ENCODE measurements at regions not wholly inside any gene's neighbourhood (a gene's known extent, or its start where the extent isn't known, plus 50 kb on each side); places are given as distances from the start of the nearest gene placed in this dataset.
A peak's percentile ranks its signal among the peaks of the same experiment; 100 is the strongest.
"Not testable (repeated sequence)": the region's sequence is repeated elsewhere in the genome, so short reads cannot be mapped to it uniquely, and the experiment has no call there.

- ATAC-seq: no peak
These were observed 195.8 kb upstream of the PKN2 start for GRCh38 chr1:88488237-88488636.

DNA sequence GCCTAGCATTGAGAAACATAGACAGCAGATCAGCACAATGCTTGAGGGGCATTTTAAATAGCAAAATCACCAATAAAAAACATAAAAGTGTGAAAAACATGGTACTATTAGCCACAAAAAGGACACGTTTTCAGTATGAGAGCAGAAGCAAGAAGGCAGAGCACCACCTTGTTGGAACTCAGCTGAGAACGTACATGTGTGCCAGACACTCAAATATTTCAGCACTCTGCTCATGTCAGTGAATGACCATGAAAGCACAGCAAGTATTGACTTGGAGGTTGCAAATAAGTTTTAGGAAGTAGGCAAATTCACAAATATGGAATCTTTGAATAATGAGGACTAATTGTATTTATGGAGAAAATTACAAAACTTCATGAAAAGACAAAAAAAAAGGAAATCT is 193.4 kb upstream of the PKN2 start:
- no peak for DNase-seq (ENCODE audit: low spot score)
- no peak for ATAC-seq

More at GRCh38 chr1:88488237-88488636, 195.8 kb upstream of the PKN2 start:
- no peak for DNase-seq (ENCODE audit: low spot score)

- no peak for ATAC-seq
- DNase-seq (ENCODE audit: low spot score): no peak
These were observed 184.4 kb upstream of the PKN2 start for GRCh38 chr1:88499671-88500070.

- DNase-seq (ENCODE audit: low spot score) (no peak), ATAC-seq (peak; percentile 19)
These were observed 181.2 kb upstream of the PKN2 start for GRCh38 chr1:88502886-88503285.

- ATAC-seq (no peak), DNase-seq (ENCODE audit: low spot score) (no peak)
These were observed 180.4 kb upstream of the PKN2 start for GRCh38 chr1:88503646-88504045.

- ATAC-seq (peak; percentile 66), DNase-seq (ENCODE audit: low spot score) (no peak)
These were observed 179.5 kb upstream of the PKN2 start for GRCh38 chr1:88504601-88505000.

GRCh38 chr1:88509379-88509778 is 174.7 kb upstream of the PKN2 start:
- no peak for ATAC-seq
- no peak for DNase-seq (ENCODE audit: low spot score)

GRCh38 chr1:88514544-88515060 is 169.5 kb upstream of the PKN2 start:
- ATAC-seq (no peak), DNase-seq (ENCODE audit: low spot score) (no peak)

- not testable (repeated sequence) for ATAC-seq; DNase-seq (ENCODE audit: low spot score)
These were observed 166.6 kb upstream of the PKN2 start for GRCh38 chr1:88517499-88517898.

- ATAC-seq (no peak), DNase-seq (ENCODE audit: low spot score) (no peak)
These were observed 164.9 kb upstream of the PKN2 start for GRCh38 chr1:88519156-88519555.

DNA sequence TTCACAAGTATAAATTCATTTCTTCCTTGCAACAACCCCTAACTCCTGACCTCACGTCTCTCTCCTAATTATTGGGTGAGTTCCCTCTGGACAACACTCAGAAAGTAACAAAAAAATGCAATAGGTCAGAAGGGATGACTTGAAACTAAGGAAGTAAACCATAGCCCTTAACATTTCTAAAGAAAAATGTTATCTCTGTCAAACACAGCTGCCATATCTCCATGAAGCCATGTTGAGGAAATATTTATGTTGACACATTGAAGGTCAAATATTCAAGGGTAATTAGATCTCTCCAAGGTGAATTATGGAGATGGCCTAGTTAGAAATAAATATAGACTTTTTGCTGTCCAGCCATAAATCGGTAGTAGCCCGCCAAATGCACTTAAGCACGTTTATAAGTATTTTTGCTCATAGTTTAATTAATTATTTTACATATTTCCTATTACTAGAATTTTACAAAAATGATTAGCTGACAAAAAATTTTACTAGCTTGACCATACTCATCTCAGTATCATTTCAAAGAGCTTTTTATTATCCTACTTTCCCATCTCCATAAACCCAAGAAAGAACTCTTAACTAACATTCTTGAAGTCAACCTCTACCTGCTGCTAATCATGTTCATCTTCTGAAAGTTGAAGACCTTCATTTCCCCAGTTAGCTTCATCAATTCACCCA is 160.1 kb upstream of the PKN2 start:
- no peak for ATAC-seq
- DNase-seq (ENCODE audit: low spot score): no peak

- no peak for DNase-seq (ENCODE audit: low spot score)
- no peak for ATAC-seq
These were observed 157.6 kb upstream of the PKN2 start for GRCh38 chr1:88526456-88526855.

- DNase-seq (ENCODE audit: low spot score): no peak
- no peak for ATAC-seq
These were observed 155.3 kb upstream of the PKN2 start for GRCh38 chr1:88528792-88529191.

GRCh38 chr1:88529581-88529980 is 154.5 kb upstream of the PKN2 start:
- no peak for DNase-seq (ENCODE audit: low spot score)
- no peak for ATAC-seq

- no peak for ATAC-seq
These were observed 153.8 kb upstream of the PKN2 start for GRCh38 chr1:88530246-88530645.

DNA sequence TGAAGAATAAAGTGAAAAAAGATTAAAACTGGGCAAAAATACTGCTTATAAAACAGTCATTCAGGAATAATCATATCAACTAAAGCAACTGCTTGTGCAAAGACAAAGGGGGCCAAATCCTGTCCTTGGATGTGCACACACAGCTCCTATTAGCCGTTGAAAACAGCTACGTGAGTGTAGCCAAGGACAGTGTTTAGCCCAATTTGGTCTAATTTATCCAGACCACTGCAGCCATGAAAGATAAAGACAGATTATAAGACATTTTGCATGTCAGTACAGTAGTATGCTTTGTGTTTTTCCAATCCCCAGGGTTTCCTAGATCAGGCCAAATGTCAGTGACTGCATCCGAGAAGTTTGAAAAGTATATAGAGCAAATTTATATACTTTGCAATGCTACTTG is 146.3 kb upstream of the PKN2 start:
- DNase-seq (ENCODE audit: low spot score) (no peak), ATAC-seq (peak; percentile 11)

More at GRCh38 chr1:88530246-88530645, 153.8 kb upstream of the PKN2 start:
- no peak for DNase-seq (ENCODE audit: low spot score)

GRCh38 chr1:88538222-88538899 is 145.7 kb upstream of the PKN2 start:
- peak; percentile 88 for ATAC-seq
- DNase-seq (ENCODE audit: low spot score): no peak

GRCh38 chr1:88540255-88540654 is 143.8 kb upstream of the PKN2 start:
- DNase-seq (ENCODE audit: low spot score) (no peak), ATAC-seq (peak; percentile 72)

DNA sequence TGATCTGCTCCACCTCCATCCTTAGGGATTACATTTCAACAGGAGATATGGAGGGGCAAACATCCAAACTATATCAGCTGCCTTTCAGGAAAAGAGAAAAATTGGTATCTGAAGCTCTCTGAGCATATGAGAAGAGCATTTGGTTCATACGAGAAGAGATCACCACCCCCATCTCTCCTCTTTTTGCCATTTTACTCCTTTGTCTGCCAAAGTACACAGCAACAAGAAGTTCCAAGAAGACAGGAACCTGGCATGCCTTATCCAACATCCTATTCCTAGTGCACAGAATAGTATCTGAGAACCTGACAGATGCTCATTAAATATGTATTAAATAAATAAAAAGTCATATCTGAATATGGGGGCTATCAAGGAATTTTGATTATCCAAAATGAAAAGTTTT is 142.5 kb upstream of the PKN2 start:
- DNase-seq (ENCODE audit: low spot score): no peak
- ATAC-seq: no peak

DNA sequence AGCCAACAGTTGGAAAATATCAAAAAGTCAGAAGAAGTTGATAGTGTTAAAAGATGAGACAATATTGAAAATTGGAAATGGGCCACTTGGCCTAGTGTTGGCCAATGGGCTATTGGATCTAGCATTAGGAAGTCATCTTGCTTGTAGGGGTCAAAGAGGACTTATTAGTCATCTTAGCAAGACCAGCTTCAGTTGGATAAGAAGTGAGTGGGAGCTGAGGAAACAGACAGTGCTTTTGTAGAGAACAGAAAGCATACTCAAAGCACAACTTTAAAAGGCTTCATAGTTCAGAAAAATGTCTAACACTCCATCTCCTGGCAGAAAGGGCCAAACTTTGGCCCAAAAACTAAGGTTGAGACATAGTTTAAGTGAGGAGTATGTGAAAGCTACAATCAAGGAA is 139.9 kb upstream of the PKN2 start:
- ATAC-seq (no peak), DNase-seq (ENCODE audit: low spot score) (no peak)

- DNase-seq (ENCODE audit: low spot score): no peak
- ATAC-seq: peak; percentile 87
These were observed 134.5 kb upstream of the PKN2 start for GRCh38 chr1:88549536-88549935.

DNA sequence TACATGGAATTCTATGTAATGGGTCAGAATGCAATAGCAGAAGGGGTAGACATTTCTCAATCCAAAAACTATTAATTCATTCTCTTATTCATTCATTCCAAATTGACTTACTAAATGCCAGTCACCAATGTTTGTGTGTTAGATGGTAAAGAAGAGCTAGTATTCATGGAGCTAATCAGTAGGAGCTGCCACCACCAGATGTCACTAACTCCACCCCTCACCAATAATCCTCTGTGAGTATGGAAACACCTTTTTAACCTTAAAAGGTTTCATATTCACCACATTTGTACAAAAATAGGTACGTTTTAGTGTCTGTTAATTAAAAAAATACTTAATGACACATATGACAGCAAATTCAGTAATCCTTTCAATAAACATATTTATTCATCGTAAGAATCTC is 131.8 kb upstream of the PKN2 start:
- peak; percentile 73 for ATAC-seq
- no peak for DNase-seq (ENCODE audit: low spot score)

Measured in left lobe of liver (tissue), 2 donors.